ENCODE measurements at regions not wholly inside any gene's neighbourhood (a gene's known extent, or its start where the extent isn't known, plus 50 kb on each side); places are given as distances from the start of the nearest gene placed in this dataset.

DNA sequence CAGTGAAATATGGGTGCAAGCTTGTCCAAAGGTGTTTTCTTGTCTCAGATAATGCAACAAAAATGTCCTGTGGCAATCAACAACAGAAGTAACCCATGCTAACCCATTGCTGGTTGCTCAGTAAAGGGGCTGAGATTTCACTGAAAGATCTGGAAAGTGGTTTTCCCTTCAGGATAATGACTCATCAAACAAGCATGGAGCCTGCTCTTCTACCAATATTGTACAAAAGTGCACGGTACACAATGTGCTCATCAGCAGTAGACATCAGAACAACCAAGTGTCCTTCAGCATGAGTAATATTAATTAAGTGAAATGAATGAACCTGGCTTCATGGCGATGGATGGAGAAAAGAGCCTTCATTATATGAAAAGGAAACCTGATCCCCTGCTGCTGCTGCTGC is 287.1 kb upstream of the NEBL start:
- TF ChIP-seq POLR2AphosphoS5 (IDR thresholded peaks at IDR 0.05; ENCODE audit: low read depth, low read length): no peak
- TF ChIP-seq POLR2A (IDR thresholded peaks at IDR 0.05; ENCODE audit: low read depth, low read length): no peak
- TF ChIP-seq TAF1 (IDR thresholded peaks at IDR 0.05; ENCODE audit: borderline replicate concordance, low read depth, low read length): no peak
